ENCODE measurements at regions not wholly inside any gene's neighbourhood (a gene's known extent, or its start where the extent isn't known, plus 50 kb on each side); places are given as distances from the start of the nearest gene placed in this dataset.

- DNase-seq: no peak
Observed at GRCh38 chr12:20282401-20282800, 85.9 kb upstream of the PDE3A start.

GRCh38 chr12:20283482-20283881 lies 84.9 kb upstream of the PDE3A start:
- no peak for DNase-seq

- no peak for DNase-seq
Observed at GRCh38 chr12:20289520-20289919, 78.8 kb upstream of the PDE3A start.

- DNase-seq: no peak
Observed at GRCh38 chr12:20300457-20300856, 67.9 kb upstream of the PDE3A start.

GRCh38 chr12:20305470-20305869 lies 62.9 kb upstream of the PDE3A start:
- no peak for DNase-seq

GRCh38 chr12:20309504-20310148 lies 58.7 kb upstream of the PDE3A start:
- DNase-seq: no peak

- DNase-seq: no peak
Observed at GRCh38 chr12:20314328-20314727, 54.0 kb upstream of the PDE3A start.

GRCh38 chr12:20317554-20317953 lies 50.8 kb upstream of the PDE3A start:
- DNase-seq: no peak
